Activated CD4-positive, alpha-beta T cell treated with anti-CD3 and anti-CD28 coated beads, Interleukin-2, amount 50 U/mL, for 16 hours (primary cell): ENCODE measurements at regions not wholly inside any gene's neighbourhood (a gene's known extent, or its start where the extent isn't known, plus 50 kb on each side); places are given as distances from the start of the nearest gene placed in this dataset.
"Not testable (repeated sequence)": the region's sequence is repeated elsewhere in the genome, so short reads cannot be mapped to it uniquely, and the experiment has no call there.

ENCODE experiments used
- DNase-seq: peaks from one replicate; pipeline ENCODE4 v3.0.0-alpha.2; 2020

DNA sequence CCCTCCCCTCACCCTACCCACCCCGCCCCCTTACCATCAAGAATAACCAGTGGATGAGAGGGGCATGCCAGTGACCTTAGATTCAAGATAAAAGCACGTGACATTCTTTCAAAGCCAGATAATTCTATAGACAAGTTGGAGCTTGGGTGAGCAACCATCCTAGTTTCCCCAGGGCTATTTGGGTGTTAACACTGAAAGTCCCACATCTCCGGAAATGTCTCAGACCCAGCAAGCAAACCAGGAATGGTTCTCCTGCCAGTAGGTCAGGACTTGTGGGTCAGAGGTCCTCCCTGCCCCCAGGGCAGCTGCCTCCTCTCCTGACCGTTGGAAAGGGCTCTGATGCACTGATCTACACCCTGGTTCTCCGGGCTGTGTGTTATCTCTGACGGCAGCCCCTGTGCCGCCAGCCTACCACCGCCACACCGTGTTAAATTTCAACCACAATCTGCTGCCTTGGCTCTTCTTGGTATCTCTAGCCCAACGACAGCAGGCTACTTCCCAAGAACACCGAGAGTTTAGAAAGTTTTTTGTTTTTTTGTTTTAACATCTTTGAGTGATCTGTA is 287.0 kb downstream of the BCL2L11 start:
- not testable (repeated sequence) for DNase-seq

DNA sequence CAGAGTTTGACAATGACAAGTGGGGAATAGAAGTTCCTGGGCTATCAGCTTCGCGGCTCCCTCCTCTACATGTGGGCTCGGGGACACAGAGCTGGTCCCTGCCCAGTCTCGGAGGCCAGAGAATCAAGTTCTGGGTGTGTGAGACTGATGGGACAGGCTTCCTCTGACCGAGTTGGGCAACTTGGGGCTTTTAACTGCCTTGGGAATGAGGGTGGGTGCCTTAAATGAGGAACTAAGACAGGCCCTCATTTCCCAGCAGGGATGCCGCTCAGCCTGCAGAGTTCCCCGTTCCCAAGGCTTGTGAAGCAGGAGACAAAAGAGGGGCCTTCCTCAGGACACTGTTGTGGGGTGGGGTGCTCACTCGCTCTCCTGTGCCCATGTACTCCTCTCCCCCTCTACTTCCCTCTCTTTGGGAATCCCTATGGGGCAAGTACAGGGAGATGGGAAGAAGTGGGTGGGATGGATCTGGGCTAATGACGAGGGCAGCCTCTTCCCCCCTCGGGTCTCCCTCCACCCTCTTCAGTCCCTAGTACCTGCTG is 290.2 kb downstream of the BCL2L11 start:
- not testable (repeated sequence) for DNase-seq

DNA sequence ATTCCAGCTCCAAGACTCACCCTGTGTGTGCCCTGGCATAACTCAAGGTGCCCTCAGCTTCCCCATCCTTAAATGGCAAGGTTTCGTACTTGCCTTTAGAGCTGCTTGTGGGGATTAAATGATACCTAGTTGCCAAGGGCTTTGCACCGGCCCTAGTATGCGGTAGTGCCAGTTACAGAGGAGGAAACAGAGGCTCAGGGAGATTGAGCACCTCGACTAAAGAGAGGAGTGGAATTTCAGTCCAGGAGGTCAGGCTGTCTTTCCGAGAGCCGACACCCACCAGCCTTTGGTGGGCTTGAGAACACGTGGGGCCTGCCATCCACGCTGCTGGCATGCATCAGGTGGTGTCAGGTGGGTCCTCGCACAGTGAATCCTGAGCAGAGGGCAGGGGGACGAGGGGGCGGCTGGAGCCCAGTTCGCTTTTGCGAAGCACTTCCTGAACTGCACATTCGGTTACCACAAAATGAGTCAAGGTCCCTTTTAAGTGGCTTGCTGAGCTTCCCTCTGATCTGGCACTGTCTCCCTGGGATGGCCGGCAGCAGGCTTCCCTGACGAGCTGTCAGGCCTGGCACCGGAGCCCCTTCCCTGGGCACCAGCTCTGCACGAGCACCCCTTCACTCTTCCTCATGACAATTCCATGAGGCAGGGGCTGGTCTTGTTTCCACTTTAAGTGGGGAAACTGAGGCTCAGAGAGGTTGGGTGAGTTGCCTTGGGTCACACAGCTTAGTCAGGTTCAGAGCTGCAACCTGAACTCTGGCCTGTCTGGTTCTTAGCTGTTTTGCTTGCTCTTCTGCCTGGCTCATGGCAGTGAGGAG is 291.4 kb downstream of the BCL2L11 start:
- DNase-seq: not testable (repeated sequence)

DNA sequence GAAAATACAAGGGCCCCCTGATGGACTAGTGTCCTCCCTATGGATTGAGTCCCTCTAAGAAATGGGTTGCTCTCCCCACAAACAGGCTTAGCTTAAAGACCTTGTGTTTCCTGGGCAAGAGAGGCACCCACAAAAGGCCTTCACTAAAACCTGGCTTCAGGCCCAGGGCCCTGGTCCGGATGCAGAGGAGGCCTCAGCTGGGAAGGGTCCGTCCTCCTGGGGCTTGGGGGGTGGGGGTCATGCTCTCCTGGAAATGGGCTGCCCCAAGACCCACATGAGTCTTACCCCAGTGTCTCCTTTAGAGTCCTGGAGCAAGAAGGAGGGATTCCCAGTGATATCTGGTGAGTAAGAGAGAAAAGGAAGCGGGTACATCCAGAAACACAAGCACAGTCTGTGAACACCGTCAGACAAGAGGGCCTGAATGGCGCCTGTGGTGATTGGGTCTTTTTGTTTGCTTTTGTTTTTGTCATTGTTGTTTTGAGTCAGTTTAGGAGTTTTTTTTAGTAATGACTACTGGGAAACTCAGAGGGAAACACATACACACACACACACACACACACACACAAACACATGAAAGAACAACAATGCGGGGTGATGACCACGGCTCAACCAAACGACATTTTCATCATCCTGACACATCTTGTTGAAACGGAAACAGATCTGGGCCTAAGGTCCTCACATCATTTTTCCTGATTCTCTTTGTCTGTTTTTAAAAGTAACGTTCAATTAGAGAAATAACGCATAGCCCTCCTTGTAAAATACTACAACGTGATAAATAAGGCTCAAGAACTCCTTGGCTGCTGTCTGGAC is 292.3 kb downstream of the BCL2L11 start:
- DNase-seq: not testable (repeated sequence)

DNA sequence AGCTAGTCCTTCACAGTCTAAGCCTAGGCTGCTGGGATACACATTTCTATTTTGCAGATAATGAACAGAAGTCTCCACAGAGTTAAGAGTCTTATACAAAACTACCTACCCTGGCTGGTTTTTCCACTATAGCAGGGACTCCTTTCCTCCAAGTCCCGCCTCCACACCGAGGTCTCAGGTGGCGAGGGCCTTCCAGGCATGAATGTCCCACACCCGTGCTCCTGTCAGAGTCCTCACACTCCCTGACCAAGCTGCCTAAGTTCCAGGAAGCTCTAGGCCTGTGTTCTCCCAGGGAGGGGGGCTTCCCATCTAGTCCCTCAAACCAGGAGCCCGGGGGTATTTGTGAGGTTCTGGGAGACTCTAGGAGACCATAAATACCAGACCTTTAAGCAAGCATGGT is 293.2 kb downstream of the BCL2L11 start:
- not testable (repeated sequence) for DNase-seq

DNA sequence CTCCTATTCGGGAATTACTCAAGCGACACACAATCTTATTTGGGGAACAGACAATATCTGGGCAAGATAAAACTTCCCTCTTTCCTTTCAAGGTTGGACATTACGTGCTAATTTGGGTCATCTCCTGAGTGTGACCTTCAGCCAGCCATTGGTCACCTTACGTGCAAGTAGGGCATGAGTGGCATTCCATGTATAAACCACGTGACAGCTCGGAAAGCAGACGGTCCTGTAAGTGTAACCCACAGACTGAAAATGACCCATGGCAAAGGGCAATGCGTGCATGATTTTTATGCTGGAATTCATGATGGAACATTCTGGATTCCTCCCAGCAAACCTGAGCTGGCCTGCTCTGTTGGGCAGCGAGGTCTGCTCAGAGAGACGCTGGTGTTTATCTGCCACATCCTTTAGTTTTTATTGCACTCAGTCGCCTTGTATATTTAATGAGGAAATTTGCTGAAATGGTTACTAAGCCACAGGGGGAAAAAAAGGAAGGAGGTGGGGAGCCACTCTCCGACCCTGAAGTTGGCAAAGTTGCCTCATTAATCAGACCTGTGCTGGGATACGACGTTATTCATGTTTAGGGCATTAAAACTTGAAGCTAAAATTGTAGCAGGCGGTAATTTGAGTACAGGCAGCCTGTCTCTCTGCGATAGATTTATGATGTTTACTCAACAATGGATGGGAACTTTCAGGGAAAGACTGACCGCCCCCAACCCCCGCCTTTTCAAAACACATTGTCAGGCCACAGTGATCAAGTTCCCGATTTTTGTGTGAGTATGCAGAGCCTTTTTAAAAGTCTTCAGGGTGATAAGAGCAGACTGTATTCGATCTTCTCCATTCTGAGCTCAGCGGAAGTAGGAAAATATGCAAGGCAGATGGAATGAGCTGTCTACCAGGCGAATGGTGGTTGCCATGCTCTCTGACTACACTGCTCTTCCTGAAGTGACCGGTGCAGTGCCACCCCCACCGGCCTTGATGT is 295.3 kb downstream of the BCL2L11 start:
- DNase-seq: not testable (repeated sequence)

DNA sequence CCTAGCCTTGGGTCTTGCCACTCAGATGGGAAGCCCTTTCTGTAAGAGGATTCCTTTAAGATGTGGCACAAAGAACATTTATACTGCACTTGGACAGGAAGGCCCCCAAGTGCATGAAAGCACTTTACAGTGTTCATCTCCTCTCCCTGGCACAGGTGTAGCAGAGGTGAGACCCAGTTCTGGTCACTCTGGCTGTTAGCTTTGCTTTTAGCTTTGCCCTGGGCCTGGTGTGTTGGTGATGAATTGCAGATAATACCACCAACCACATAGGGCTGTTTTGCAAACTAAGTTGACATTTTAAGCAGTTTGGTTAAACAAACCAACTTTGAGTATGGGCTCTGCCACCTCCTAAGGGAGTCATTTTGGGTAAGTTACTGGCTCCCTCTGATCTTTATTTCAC is 296.3 kb downstream of the BCL2L11 start:
- not testable (repeated sequence) for DNase-seq

DNA sequence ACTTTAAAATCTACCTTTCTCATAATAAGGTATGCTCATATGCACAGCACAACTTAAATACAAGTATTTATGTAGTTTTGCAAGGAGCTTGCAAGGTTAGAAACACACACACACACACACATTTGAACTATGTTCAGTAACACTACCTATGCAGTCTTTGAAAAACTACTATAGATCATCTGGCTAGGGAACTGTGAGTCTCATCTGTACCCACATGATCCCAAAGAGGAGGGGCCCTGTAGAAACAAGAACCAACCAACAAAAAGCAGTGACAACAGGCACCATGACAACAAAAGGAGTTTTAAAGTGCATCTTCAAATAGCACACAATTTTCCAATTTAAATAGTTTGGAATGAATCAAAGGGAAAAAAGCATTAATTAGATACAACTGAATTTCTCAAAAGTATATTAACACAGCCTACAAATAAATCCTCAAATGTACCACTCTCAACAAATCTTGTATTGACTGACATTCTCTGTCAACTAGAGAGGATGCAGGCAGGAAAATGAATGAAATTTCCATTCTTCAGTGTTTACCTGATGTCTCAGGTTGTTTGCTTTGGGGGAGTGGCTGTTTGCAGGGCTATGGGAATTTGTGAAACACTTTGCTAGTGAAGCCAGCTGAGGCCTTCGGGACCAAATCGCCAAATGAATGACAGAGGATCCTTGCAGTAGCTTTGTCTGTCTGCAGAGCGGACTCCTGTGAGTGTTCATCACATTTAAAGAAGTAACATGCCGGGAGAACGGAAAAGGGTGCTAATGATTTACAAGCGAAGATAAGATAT is 297.6 kb downstream of the BCL2L11 start:
- DNase-seq: not testable (repeated sequence)

DNA sequence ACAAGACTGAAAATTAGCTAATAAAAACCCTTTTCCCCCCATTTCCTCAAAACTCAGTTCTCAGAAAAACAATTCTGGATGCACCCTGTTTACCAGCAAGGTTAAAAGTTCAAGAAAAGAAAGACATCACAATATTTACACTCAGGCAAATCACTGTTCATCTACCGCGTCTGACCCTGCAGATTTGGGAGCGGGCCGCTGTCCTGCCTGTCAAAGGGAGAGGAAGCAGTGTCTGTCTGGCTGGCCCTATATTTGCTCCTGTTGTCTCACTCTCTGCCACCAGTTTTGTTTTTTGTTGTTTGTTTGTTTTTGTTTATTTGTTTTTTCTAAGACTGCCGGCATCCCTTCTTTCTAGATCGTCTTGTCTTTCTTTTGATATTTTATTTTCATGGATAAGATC is 299.4 kb downstream of the BCL2L11 start:
- DNase-seq: not testable (repeated sequence)

DNA sequence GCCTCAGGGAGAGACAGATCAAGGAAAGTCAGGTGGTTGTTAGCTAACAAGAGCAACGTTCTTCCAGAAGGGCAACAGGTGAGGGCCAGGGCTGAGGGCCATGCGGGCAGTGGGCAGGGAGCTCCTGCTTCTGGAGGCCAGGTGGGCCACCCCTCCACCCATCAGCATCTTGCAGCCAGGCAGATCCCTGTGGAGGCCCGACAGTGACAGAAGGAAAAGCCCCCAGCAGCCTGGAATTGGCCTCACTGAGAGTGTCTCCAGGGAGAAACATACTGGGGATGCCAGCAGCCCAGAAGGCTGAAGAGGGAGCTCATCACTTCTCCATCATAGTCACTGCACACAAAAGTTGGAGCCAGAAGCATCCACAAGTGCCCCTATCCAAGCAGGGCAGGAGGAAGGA is 300.1 kb downstream of the BCL2L11 start:
- not testable (repeated sequence) for DNase-seq

DNA sequence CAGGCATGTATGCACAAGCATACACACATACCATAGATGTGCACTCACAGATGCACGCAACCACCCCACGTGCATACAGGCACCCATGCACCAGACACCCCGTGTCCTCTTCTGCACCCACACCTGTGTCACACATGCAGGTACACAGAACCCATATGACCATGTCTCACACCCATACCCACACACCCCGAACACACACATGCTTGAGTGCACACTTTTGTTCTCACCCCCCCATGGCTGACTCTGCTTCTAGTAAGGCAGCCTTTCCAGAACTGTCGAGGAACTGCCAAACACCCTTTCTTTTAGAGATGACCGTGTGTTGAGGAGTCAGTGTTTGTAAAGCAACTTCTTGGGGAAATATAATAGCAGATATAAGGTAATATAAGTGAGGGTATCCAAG is 301.2 kb downstream of the BCL2L11 start:
- not testable (repeated sequence) for DNase-seq

DNA sequence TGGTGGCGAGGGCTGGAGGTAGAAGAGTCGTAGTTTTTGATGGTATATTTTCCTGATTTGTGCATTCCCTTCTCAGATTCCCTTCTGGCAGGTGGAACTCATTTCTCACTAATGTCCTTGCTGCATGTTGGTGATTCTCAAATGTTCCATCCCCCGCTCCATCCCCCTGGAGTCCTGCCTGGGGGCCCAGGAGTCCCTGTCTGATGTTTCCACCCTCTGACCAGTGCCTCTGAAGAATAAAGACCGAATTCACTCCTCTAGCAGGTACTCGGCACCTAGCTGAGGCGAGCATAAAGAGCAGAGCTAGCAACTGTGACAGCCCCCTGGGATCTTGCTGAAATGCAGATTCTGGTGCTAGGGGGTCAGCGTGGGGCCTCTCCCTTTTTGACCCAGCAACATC is 301.8 kb downstream of the BCL2L11 start:
- not testable (repeated sequence) for DNase-seq

DNA sequence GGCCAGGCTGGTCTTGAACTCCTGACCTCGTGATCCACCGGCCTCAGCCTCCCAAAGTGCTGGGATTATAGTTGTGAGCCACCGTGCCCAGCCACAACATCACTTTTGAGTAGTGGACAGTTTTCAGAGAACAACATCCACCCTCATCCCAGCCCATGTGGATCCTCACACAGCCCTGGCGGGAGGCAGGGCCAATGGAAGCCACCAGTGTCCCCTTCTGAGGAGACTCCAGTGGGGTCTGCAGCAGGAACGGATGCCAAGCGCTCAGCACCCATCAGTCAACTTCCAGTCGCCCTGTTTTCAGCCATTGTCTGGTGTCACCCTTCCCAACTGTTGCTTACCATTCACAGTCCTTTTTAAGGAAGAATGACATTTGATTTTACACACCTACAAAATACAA is 302.5 kb downstream of the BCL2L11 start:
- not testable (repeated sequence) for DNase-seq

DNA sequence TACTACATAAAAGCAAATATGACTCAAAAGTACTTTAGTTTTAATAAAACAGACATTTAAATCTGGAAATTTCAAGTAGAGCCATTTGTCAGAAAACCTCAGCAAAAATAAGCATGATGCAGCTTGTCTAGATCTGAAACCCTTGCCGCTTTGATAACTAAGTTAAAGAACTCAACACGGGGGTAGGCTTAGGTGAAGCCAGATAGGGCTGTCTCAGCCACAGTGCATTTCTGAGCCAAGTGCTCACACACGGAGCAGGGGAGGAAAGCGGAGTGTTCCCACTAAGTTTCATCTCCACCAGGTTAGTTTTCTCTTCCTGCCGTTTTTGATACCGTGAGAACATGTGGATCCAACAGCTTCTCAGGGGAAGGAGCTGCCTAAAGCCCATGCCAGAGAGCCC is 303.5 kb downstream of the BCL2L11 start:
- not testable (repeated sequence) for DNase-seq

DNA sequence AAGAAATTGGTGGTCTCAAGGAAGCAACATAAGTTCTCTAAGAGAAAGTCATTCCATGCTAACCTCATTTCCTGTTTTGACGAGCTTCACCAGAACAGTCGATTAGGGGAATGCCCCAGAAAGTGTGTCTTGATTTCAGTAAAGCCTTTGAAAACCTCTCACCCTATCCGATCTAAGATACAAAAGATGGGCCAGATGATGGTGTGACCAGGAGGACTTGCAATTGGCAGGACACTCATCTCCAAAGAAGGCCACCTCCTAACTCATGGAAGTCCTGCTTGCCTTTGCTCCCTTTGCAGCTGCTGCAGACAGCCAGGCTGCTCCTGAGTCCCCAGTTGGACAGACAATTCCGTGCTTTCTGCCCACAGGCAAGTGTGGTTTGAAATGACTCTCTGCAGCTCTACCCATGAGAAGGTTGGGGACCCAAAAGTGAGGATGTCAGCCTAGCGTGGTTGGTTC is 304.2 kb downstream of the BCL2L11 start:
- peak; percentile 54 for DNase-seq

DNA sequence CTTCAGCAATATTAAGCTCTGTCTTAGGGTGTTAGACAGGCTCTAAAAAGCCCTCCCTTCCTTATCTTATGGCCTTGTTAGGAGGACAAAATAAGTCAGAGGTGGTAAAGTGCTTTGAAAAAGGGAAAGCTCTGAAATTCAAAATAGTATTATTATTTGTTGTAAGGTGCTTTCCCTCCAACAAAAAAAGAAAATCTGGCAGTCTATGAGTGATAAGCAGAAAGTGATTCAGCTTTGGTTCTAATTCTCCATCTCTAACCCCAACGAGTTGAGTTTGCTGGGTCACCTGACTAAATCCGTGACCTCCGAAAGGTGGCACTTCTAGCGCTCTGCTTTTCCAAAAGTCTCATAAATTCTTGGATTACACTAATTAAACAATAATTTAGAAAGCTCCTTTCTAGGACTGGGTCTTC is 305.1 kb downstream of the BCL2L11 start:
- peak; percentile 82 for DNase-seq

DNA sequence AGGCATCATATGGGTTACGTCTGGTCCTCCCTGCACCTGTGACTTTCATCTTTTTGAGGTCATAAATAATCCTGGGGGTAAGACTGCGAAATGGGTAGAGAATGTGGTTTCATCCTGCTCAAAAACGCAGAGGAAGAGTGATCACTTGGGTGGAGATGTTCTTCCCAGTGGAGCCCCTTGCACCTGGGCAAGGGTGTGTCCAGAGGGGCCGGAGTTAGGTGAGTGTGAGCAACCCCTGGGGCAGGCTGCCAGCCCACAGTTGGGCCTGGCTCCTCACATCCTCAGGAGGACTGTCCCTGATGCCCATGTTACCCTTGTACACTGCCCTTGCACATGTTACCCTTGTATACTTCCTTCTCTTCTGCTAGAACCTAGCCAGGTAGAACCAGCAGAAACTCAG is 306.6 kb downstream of the BCL2L11 start:
- DNase-seq: not testable (repeated sequence)

DNA sequence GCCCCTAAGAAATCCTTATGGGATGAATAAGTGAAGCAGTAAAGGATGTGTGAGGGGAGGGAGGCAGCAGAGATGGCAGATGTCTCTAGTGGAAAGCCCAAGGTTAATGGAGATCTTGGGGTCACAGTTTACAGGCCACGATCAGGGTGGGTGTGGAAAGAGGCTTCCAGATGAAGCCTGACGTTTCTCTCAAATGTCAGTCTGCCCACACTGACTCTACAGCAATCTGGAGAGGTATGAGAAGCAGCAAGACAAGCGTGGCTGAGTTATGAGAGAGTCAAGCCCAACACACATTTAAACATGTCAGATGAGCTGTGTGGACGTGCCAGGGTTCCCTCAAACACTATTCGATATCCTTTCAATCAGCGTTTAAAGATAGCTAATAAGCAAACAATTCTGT is 308.2 kb downstream of the BCL2L11 start:
- DNase-seq: not testable (repeated sequence)

DNA sequence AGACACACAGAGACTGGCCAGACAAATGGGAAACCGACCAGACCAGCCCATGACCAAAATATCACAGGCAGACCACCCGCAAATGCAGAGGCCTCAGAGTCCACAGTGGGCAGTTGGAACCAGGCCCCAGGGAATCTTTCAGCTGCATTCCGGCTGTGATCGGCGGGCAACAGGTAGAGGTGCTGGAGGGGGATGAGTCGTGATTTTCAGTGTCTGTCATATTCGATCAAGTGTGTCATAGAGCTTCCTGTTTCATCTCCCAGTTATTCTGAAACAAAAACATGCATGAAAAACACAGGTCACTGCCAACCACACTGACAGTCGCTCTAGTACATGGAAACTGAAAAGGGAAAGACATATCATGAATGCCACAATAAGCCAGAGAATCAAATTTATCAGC is 308.6 kb downstream of the BCL2L11 start:
- DNase-seq: peak; percentile 48

DNA sequence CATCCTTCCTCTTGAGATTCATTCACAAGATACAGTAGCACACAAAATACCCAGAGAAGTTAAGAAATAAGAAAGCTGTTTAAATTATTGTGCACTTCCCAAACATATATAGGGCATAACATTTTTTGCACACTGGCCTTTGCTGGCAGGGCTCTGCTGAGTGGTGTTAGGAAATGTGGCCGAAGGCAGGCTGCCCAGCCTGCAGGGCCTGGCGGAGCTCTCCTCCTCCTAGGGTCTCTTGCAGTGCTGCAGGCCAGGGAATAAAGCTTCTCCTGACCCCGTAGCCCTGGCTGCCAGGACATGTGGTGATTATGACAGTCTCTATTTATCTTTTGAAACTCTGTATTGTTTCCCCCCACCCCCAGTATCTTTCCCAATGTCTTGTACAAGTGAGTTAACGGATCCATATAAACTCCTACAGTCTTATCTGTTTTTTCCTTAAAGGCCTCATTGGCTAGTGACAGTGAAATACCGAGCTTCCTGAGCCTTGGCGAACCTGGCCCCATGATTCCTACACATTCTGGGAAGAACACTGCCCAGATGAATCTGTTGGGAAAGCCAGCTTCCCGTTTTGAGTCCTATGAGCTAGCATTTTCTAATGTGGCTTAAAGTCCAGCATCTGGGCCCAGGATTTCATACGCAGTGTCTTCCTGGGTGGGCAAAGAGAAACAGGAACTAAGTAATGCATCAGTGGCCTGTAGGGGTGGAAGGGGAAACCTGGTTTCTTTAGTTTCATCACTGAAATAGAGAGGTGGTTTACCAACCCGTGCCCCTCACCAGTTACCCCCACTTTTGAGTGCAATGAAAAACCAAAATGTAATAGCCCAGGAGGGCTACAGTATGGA is 310.3 kb downstream of the BCL2L11 start:
- not testable (repeated sequence) for DNase-seq
